A673 (cell line): ENCODE measurements at regions not wholly inside any gene's neighbourhood (a gene's known extent, or its start where the extent isn't known, plus 50 kb on each side); places are given as distances from the start of the nearest gene placed in this dataset.

Experiments
- BruUV-seq: library from RNA; stranded (reverse); fragments of 400-500 nt; replicated peaks from 2 replicates; lab custom pipeline; 2021; lab: Mats Ljungman, UMichigan
- CTCF ChIA-PET: fragments of 300-600 bp; sonication (Branson Sonifier 250); formaldehyde crosslinking; loops from one replicate; lab custom pipeline; 2022; ENCODE audit warnings: antibody characterized with exemption; lab: Charles Lee
- POLR2A ChIA-PET: fragments of 300-600 bp; sonication (Branson Sonifier 250); formaldehyde crosslinking; loops from one replicate; lab custom pipeline; 2022; ENCODE audit warnings: antibody characterized with exemption; ENCODE audit not compliant: low non-redundant PET; lab: Charles Lee
- DNase-seq: peaks from one replicate; pipeline ENCODE4 v3.0.0-alpha.2; 2015; ENCODE audit warnings: low spot score
- H3K27ac ChIP-seq: fragments of 200-600 bp; sonication (generic); 2 replicates; pipeline ENCODE4 v1.5.1; 2016; ENCODE audit warnings: mixed run types, low read depth, mild to moderate bottlenecking, mixed read lengths, antibody characterized with exemption, low read length; ENCODE audit not compliant: poor library complexity, severe bottlenecking
- H3K27me3 ChIP-seq: fragments of 200-600 bp; sonication (generic); replicated peaks from 2 replicates; pipeline ENCODE4 v1.6.1; 2017; ENCODE audit warnings: mixed run types, low read depth, mild to moderate bottlenecking, mixed read lengths, antibody characterized with exemption, low read length; ENCODE audit not compliant: insufficient read depth, poor library complexity
- H3K36me3 ChIP-seq: fragments of 200-600 bp; sonication (generic); 2 replicates; pipeline ENCODE4 v1.6.1; 2016; ENCODE audit warnings: mixed run types, mild to moderate bottlenecking, mixed read lengths, antibody characterized with exemption, low read length; ENCODE audit not compliant: insufficient read depth, poor library complexity, severe bottlenecking
- H3K4me1 ChIP-seq: fragments of 200-600 bp; sonication (generic); 2 replicates; pipeline ENCODE4 v1.6.1; 2017; ENCODE audit warnings: mixed run types, mild to moderate bottlenecking, mixed read lengths, antibody characterized with exemption, low read length; ENCODE audit not compliant: insufficient read depth, poor library complexity, severe bottlenecking
- H3K4me3 ChIP-seq: fragments of 200-600 bp; sonication (generic); 2 replicates; pipeline ENCODE4 v1.5.1; 2016; ENCODE audit warnings: low read depth, mixed run types, mild to moderate bottlenecking, mixed read lengths, low read length; ENCODE audit not compliant: poor library complexity, severe bottlenecking
- H3K9me3 ChIP-seq: fragments of 200-600 bp; sonication (generic); 2 replicates; pipeline ENCODE4 v1.6.1; 2016; ENCODE audit warnings: mixed run types, low read depth, mild to moderate bottlenecking, mixed read lengths, antibody characterized with exemption, low read length; ENCODE audit not compliant: poor library complexity, severe bottlenecking
- CTCF ChIP-seq: fragments of 300-800, 200-600 bp; sonication (generic); conservative IDR thresholded peaks from 2 replicates; pipeline ENCODE4 v1.5.1; 2017; ENCODE audit warnings: low read depth, mild to moderate bottlenecking, antibody characterized with exemption, low read length, moderate library complexity, mixed read lengths
- EZH2 ChIP-seq: fragments of 200-600 bp; sonication (generic); IDR thresholded peaks from 2 replicates; pipeline ENCODE4 v1.6.1; 2017; ENCODE audit warnings: borderline replicate concordance, low read depth, mild to moderate bottlenecking, mixed read lengths, antibody characterized with exemption, low read length; ENCODE audit not compliant: poor library complexity, severe bottlenecking
- intact Hi-C: fragments of 100-400 bp; cut with micrococcal nuclease; formaldehyde crosslinking; loops from one replicate; pipeline ENCODE4 v1.10.0; 2022; ENCODE audit not compliant: unreplicated experiment

DNA sequence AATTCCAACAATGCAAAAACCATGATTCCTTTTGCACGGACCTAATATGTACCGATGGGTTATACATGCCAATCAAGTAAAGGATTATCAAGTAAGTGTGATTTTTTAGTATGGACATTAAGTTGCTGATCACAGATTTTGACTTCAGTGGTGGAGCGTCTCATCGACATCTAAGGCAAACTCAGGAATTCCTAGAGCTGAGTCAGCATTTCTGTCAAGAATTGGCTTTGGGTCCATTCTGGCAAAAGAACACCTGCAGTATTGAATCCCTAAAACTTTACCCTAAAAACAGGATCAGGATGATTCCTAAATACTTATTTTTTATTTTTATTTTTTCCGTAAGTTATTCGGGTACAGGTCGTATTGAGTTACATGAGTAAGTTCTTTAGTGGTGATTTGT, 83.6 kb downstream of the HPGD start:
- H3K27me3 ChIP-seq, result no peaks in the 10 kb centered on the region
- no peak overlapping the region for H3K27ac ChIP-seq
- H3K4me1 ChIP-seq, result no peaks in the 10 kb centered on the region
- no peaks in the 10 kb centered on the region for H3K36me3 ChIP-seq
- BruUV-seq, result no TSS peak
- no peak overlapping the region for H3K4me3 ChIP-seq
- no peaks in the 10 kb centered on the region for H3K9me3 ChIP-seq
- ChIA-PET POLR2A (no interaction called here), CTCF (no interaction called here)
- intact Hi-C loops, result no loop called here
- TF ChIP-seq CTCF (no peak), EZH2 (no peak)
- no peak for DNase-seq

- POLR2A ChIA-PET, result no interaction called here
- H3K4me3 ChIP-seq, result no peak overlapping the region
- no peaks in the 10 kb centered on the region for H3K27me3 ChIP-seq
- CTCF ChIA-PET, result no interaction called here
- H3K4me1 ChIP-seq, result no peaks in the 10 kb centered on the region
- no peak overlapping the region for H3K27ac ChIP-seq
- no peak for DNase-seq
- no peaks in the 10 kb centered on the region for H3K36me3 ChIP-seq
- no TSS peak for BruUV-seq
- no peaks in the 10 kb centered on the region for H3K9me3 ChIP-seq
- intact Hi-C loops, result no loop called here
- no peak for TF ChIP-seq EZH2
Measured at GRCh38 chr4:174437749-174438148, 84.5 kb downstream of the HPGD start.

DNA sequence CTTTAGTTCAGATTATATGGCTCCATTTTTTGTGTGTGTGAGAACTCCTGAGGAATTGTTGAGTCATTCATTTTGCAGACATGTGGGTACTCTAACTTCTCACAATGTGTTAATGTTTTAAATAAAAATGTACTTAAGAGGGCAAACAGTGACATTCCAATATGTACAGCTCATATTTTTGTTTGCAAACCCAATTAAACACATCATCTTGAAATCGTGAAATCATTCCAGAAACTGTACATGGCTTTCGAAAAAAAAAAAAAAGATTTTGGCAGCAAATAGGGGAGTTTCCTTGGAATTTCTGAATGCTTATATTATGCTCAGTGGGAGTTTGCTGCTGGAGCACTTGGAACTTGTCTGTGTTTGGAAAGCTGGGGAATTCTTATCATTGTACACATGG, 85.0 kb downstream of the HPGD start:
- no peak overlapping the region for H3K27ac ChIP-seq
- H3K4me3 ChIP-seq, result no peak overlapping the region
- H3K4me1 ChIP-seq, result no peaks in the 10 kb centered on the region
- CTCF ChIA-PET, result no interaction called here
- BruUV-seq, result no TSS peak
- H3K27me3 ChIP-seq, result no peaks in the 10 kb centered on the region
- intact Hi-C loops, result no loop called here
- H3K9me3 ChIP-seq, result no peaks in the 10 kb centered on the region
- TF ChIP-seq EZH2, result no peak
- TF ChIP-seq CTCF, result no peak
- no peaks in the 10 kb centered on the region for H3K36me3 ChIP-seq
- POLR2A ChIA-PET, result no interaction called here
- DNase-seq, result no peak

- POLR2A ChIA-PET, result no interaction called here
- CTCF ChIA-PET, result no interaction called here
Measured at GRCh38 chr4:174436377-174436776, 85.9 kb downstream of the HPGD start.

More at GRCh38 chr4:174436377-174436776, 85.9 kb downstream of the HPGD start:
- intact Hi-C loops, result no loop called here
- no TSS peak for BruUV-seq
- no peaks in the 10 kb centered on the region for H3K9me3 ChIP-seq
- H3K36me3 ChIP-seq, result no peaks in the 10 kb centered on the region
- H3K4me1 ChIP-seq, result no peaks in the 10 kb centered on the region
- H3K27me3 ChIP-seq, result no peaks in the 10 kb centered on the region
- H3K27ac ChIP-seq, result no peak overlapping the region
- no peak for DNase-seq
- no peak overlapping the region for H3K4me3 ChIP-seq
- no peak for TF ChIP-seq CTCF
- TF ChIP-seq EZH2, result no peak
